ENCODE measurements at regions not wholly inside any gene's neighbourhood (a gene's known extent, or its start where the extent isn't known, plus 50 kb on each side); places are given as distances from the start of the nearest gene placed in this dataset.
"Not testable (repeated sequence)": the region's sequence is repeated elsewhere in the genome, so short reads cannot be mapped to it uniquely, and the experiment has no call there.

DNA sequence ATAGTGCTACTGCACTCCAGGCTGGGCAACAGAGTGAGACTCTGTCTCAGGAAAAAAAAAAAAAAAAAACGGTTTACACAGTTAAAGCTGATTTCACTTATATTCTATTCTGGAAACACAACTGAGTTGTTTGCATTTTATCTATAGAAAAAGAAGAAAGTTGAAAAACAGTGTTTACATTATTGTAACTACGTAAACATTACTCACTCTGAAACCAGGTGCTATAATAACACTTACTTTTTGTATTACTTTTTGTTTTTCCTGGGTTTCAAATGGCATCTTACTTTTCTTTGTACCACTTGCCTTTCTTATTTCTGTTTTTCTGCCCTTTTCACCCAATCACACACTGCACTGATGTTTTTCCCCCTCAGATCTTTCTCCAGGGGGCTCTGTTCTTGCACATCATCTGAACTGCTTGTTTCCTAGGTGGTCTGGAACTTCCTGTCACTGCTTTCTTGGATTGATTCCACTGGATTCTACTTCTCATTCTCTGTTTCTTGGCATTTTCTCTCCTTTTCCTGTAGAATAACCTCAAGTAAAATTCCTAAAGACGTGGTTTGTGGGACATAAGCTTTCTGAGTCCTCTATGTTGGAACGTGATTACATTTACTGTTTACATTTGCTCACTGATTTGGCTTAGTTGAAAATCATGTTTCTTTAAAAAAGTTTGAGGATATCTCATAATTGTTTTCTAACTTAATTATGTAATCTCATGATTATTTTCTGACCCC is 142.1 kb downstream of the HS3ST3B1 start:
- DNase-seq (ENCODE audit: low read depth in 6 of 9, low spot score in 9 of 9), result peak in 1 of 9 donors; percentile 30
- 91% methylated on average over 4 of the region's 4 CpGs for WGBS
- Histone ChIP-seq H3K27me3 (ENCODE audit: control insufficient read depth in 2 of 2, insufficient read depth in 1 of 2, low read length in 1 of 2) (no peaks in the 10 kb centered on the region), H3K36me3 (ENCODE audit: control insufficient read depth in 2 of 2, insufficient read depth in 2 of 2, low read length in 1 of 2) (no peaks in the 10 kb centered on the region), H3K9me3 (ENCODE audit: control insufficient read depth in 2 of 2, insufficient read depth in 1 of 2, low read length in 1 of 2) (no peaks in the 10 kb centered on the region), H3K4me1 (ENCODE audit: control insufficient read depth in 2 of 2, insufficient read depth in 2 of 2, low read length in 2 of 2) (peaks cover 10 to 13% of the 10 kb centered on the region in 2 donors), H3K4me3 (ENCODE audit: low read length in 2 of 2) (no peak overlapping the region), H3K27ac (ENCODE audit: low read depth in 1 of 2, low read length in 1 of 2) (peak overlapping the region in 1 of 2 donors; percentile 41)

DNA sequence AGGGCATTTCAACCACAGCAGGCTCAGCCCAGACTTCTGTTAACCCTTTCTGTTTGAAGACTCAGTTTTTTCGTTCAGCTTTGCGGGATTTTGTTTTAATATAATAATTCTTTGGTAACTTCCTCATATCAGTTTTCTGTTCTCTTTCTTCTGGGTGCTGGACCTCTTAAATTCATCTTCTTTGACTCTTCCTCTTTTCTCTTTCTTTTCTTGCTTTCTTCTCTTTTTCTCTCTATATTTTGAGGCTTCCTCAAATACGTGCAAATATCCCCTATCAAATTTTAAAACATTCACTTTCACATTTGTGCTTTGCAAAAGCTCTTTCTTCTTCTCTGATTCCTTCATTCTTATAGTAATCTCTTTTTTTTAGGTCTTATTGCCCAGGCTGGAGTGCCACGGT is 136.3 kb downstream of the HS3ST3B1 start:
- no peaks in the 10 kb centered on the region for H3K4me1 ChIP-seq (ENCODE audit: control insufficient read depth in 2 of 2, insufficient read depth in 2 of 2, low read length in 2 of 2)
- H3K27me3 ChIP-seq (ENCODE audit: control insufficient read depth in 2 of 2, insufficient read depth in 1 of 2, low read length in 1 of 2), result no peaks in the 10 kb centered on the region
- H3K4me3 ChIP-seq (ENCODE audit: low read length in 2 of 2), result no peak overlapping the region
- H3K27ac ChIP-seq (ENCODE audit: low read depth in 1 of 2, low read length in 1 of 2), result no peak overlapping the region
- WGBS, result 79% methylated on average over 4 of the region's 4 CpGs
- no peaks in the 10 kb centered on the region for H3K36me3 ChIP-seq (ENCODE audit: control insufficient read depth in 2 of 2, insufficient read depth in 2 of 2, low read length in 1 of 2)
- H3K9me3 ChIP-seq (ENCODE audit: control insufficient read depth in 2 of 2, insufficient read depth in 1 of 2, low read length in 1 of 2), result no peaks in the 10 kb centered on the region
- no peak for DNase-seq (ENCODE audit: low read depth in 6 of 9, low spot score in 9 of 9)

DNA sequence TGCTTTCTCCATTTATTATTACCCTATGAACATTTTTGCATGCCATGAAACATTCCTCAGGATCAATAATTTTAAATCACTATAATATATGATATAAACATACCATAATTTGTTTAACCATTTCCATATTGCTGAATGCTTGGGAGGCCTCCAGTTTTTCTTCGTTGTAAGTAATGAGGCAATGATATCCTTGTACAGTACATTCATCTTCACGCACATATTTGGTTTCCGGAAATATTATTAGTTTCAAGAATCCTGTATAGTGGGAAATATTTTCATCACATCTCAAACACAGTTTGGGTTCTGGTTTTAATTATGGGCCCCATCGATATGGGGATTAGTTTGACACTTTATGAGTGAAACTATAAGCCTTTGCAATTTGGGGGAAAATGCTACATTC is 135.4 kb downstream of the HS3ST3B1 start:
- H3K27ac ChIP-seq (ENCODE audit: low read depth in 1 of 2, low read length in 1 of 2), result no peak overlapping the region
- WGBS, result 96% methylated on average over 4 of the region's 4 CpGs
- no peak overlapping the region for H3K4me3 ChIP-seq (ENCODE audit: low read length in 2 of 2)
- H3K36me3 ChIP-seq (ENCODE audit: control insufficient read depth in 2 of 2, insufficient read depth in 2 of 2, low read length in 1 of 2), result no peaks in the 10 kb centered on the region
- no peak for DNase-seq (ENCODE audit: low read depth in 6 of 9, low spot score in 9 of 9)
- no peaks in the 10 kb centered on the region for H3K27me3 ChIP-seq (ENCODE audit: control insufficient read depth in 2 of 2, insufficient read depth in 1 of 2, low read length in 1 of 2)
- no peaks in the 10 kb centered on the region for H3K4me1 ChIP-seq (ENCODE audit: control insufficient read depth in 2 of 2, insufficient read depth in 2 of 2, low read length in 2 of 2)
- H3K9me3 ChIP-seq (ENCODE audit: control insufficient read depth in 2 of 2, insufficient read depth in 1 of 2, low read length in 1 of 2), result no peaks in the 10 kb centered on the region

DNA sequence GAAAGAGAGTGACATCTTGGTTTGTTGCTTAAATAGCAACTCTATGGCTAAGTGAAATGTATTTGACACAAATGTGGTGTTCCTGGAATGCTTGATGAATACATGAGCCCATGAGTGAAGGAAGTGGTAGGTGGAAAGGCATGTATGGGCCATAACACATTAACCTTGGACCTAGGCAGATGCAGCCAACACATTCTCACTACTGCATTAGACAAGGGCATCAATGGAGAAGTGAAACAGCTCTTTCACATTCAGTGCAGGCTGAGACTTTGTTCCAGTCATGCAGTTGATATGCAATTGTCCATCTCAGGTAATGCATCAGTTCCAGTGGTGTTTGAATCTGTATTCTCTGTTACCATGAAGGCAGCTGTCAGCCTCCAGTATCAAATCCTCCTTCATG is 133.6 kb downstream of the HS3ST3B1 start:
- peaks cover 0 to 5% of the 10 kb centered on the region in 2 donors for H3K4me1 ChIP-seq (ENCODE audit: control insufficient read depth in 2 of 2, insufficient read depth in 2 of 2, low read length in 2 of 2)
- no peaks in the 10 kb centered on the region for H3K36me3 ChIP-seq (ENCODE audit: control insufficient read depth in 2 of 2, insufficient read depth in 2 of 2, low read length in 1 of 2)
- H3K9me3 ChIP-seq (ENCODE audit: control insufficient read depth in 2 of 2, insufficient read depth in 1 of 2, low read length in 1 of 2), result no peaks in the 10 kb centered on the region
- no peak overlapping the region for H3K27ac ChIP-seq (ENCODE audit: low read depth in 1 of 2, low read length in 1 of 2)
- no peak overlapping the region for H3K4me3 ChIP-seq (ENCODE audit: low read length in 2 of 2)
- no peak for DNase-seq (ENCODE audit: low read depth in 6 of 9, low spot score in 9 of 9)
- H3K27me3 ChIP-seq (ENCODE audit: control insufficient read depth in 2 of 2, insufficient read depth in 1 of 2, low read length in 1 of 2), result no peaks in the 10 kb centered on the region

DNA sequence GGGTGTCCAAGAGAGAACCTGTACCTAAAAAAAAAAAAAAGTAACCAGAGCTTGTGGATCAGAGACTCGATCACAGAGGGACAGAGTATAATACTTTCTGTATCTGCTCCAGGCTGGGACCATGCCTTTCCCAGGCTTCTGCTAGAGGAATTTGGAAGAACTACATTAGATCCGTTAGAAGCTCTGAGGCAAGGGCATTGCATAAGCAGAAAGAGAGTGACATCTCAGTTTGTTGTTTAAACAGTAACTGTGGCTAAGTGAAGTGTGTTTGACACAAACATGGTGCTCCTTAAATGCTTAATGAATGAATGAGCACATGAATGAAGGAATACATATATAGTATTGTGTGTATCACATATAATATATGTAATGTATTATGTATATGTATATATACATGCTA is 131.2 kb downstream of the HS3ST3B1 start:
- Histone ChIP-seq H3K36me3 (ENCODE audit: control insufficient read depth in 2 of 2, insufficient read depth in 2 of 2, low read length in 1 of 2) (no peaks in the 10 kb centered on the region), H3K27me3 (ENCODE audit: control insufficient read depth in 2 of 2, insufficient read depth in 1 of 2, low read length in 1 of 2) (no peaks in the 10 kb centered on the region), H3K27ac (ENCODE audit: low read depth in 1 of 2, low read length in 1 of 2) (no peak overlapping the region), H3K9me3 (ENCODE audit: control insufficient read depth in 2 of 2, insufficient read depth in 1 of 2, low read length in 1 of 2) (no peaks in the 10 kb centered on the region), H3K4me3 (ENCODE audit: low read length in 2 of 2) (no peak overlapping the region), H3K4me1 (ENCODE audit: control insufficient read depth in 2 of 2, insufficient read depth in 2 of 2, low read length in 2 of 2) (peaks cover 20 to 29% of the 10 kb centered on the region in 2 donors)
- DNase-seq (ENCODE audit: low read depth in 6 of 9, low spot score in 9 of 9), result no peak
- 96% methylated on average over 2 of the region's 2 CpGs for WGBS

DNA sequence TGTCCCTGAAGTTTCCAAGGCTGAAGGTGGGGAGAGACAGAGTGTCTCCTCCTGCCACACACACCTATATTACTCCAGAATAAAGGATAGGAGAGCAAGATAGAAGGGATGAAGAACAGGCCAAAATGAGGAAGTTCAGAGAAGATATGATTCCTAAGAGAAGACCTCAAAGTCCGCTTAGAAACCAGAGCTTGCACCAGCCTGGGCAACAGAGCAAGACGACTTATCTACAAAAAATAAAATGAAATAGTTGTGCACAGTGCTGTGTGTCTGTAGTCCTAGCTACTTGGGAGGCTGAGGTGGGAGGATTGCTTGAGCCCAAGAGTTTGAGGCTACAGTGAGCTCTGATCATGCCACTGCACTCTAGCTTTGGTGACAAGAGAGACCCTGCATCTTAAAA is 128.2 kb downstream of the HS3ST3B1 start:
- WGBS, result 51% methylated on average over 2 of the region's 2 CpGs
- DNase-seq (ENCODE audit: low read depth in 6 of 9, low spot score in 9 of 9), result peak in 1 of 9 donors; percentile 12
- Histone ChIP-seq H3K27me3 (ENCODE audit: control insufficient read depth in 2 of 2, insufficient read depth in 1 of 2, low read length in 1 of 2) (no peaks in the 10 kb centered on the region), H3K36me3 (ENCODE audit: control insufficient read depth in 2 of 2, insufficient read depth in 2 of 2, low read length in 1 of 2) (no peaks in the 10 kb centered on the region), H3K4me3 (ENCODE audit: low read length in 2 of 2) (peak overlapping the region; percentile 41 to 48), H3K4me1 (ENCODE audit: control insufficient read depth in 2 of 2, insufficient read depth in 2 of 2, low read length in 2 of 2) (peaks cover 27 to 39% of the 10 kb centered on the region in 2 donors), H3K27ac (ENCODE audit: low read depth in 1 of 2, low read length in 1 of 2) (peak overlapping the region; percentile 96 to 97), H3K9me3 (ENCODE audit: control insufficient read depth in 2 of 2, insufficient read depth in 1 of 2, low read length in 1 of 2) (no peaks in the 10 kb centered on the region)

DNA sequence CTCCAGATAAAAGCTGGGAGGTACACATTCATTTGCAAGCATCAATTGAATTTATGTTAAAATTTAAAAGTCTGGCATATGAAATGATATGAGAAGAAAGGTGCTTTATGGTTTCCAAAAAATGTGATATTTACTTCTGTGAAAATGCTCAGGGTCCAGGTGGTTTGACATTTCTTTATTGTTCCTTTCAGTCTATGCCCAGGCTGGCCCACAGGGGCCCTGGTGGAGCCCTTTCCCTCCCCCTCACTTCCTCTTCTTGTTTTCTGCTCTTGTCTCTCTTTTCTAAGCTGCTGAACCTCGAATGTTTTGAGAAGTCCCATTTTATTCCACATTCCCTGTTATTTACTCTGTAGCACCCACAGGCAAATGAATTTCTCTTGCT is 127.8 kb downstream of the HS3ST3B1 start:
- DNase-seq (ENCODE audit: low read depth in 6 of 9, low spot score in 9 of 9), result peak in 7 of 9 donors; percentile 48 to 87 (median 61)
- H3K9me3 ChIP-seq (ENCODE audit: control insufficient read depth in 2 of 2, insufficient read depth in 1 of 2, low read length in 1 of 2), result no peaks in the 10 kb centered on the region
- peaks cover 27 to 39% of the 10 kb centered on the region in 2 donors for H3K4me1 ChIP-seq (ENCODE audit: control insufficient read depth in 2 of 2, insufficient read depth in 2 of 2, low read length in 2 of 2)
- no peaks in the 10 kb centered on the region for H3K36me3 ChIP-seq (ENCODE audit: control insufficient read depth in 2 of 2, insufficient read depth in 2 of 2, low read length in 1 of 2)
- peak overlapping the region; percentile 41 to 48 for H3K4me3 ChIP-seq (ENCODE audit: low read length in 2 of 2)
- H3K27me3 ChIP-seq (ENCODE audit: control insufficient read depth in 2 of 2, insufficient read depth in 1 of 2, low read length in 1 of 2), result no peaks in the 10 kb centered on the region
- 4% methylated on average over 1 of the region's 1 CpG for WGBS
- peak overlapping the region; percentile 96 to 97 for H3K27ac ChIP-seq (ENCODE audit: low read depth in 1 of 2, low read length in 1 of 2)

DNA sequence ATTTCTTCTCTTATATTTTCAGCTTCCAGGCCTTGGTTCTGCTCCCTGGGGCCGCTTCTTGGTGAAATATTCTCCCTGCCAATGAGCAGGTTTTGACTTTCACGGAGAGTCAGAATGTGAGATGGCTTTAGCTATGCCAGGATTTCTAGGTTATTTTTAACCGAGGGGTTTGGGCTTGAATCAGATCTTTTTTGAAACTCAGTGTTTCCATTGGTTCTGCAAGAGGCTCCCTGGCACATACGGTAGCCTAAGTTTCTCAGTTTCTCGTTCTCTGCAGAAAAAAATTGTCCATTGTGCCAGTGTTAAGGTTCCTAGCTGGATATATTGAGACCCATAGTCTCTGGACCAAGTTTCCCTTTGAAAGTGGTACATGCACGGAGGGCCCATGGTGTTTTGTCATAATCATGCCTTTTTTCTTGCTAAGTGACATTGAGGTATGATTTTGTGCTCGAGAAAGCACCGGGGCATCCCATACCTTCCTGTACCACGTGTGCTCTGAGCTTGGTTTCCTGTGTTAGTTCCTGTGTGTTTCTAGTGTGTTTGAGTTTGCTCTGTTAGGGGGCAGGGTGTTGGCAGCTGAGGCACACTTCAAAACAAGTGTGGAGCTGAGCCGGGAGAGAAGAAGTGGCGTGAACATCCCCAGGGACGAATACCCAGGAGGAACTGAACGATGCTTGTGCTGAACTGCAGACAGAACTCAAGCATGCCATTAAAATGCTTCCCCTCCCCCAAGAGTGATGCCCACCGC is 127.2 kb downstream of the HS3ST3B1 start:
- peak overlapping the region; percentile 96 to 97 for H3K27ac ChIP-seq (ENCODE audit: low read depth in 1 of 2, low read length in 1 of 2)
- peak; percentile 67 to 93 (median 78) for DNase-seq (ENCODE audit: low read depth in 6 of 9, low spot score in 9 of 9)
- H3K27me3 ChIP-seq (ENCODE audit: control insufficient read depth in 2 of 2, insufficient read depth in 1 of 2, low read length in 1 of 2), result no peaks in the 10 kb centered on the region
- peak overlapping the region; percentile 41 to 48 for H3K4me3 ChIP-seq (ENCODE audit: low read length in 2 of 2)
- H3K4me1 ChIP-seq (ENCODE audit: control insufficient read depth in 2 of 2, insufficient read depth in 2 of 2, low read length in 2 of 2), result peaks cover 27 to 39% of the 10 kb centered on the region in 2 donors
- WGBS, result 20% methylated on average over 14 of the region's 14 CpGs
- no peaks in the 10 kb centered on the region for H3K36me3 ChIP-seq (ENCODE audit: control insufficient read depth in 2 of 2, insufficient read depth in 2 of 2, low read length in 1 of 2)
- H3K9me3 ChIP-seq (ENCODE audit: control insufficient read depth in 2 of 2, insufficient read depth in 1 of 2, low read length in 1 of 2), result no peaks in the 10 kb centered on the region

DNA sequence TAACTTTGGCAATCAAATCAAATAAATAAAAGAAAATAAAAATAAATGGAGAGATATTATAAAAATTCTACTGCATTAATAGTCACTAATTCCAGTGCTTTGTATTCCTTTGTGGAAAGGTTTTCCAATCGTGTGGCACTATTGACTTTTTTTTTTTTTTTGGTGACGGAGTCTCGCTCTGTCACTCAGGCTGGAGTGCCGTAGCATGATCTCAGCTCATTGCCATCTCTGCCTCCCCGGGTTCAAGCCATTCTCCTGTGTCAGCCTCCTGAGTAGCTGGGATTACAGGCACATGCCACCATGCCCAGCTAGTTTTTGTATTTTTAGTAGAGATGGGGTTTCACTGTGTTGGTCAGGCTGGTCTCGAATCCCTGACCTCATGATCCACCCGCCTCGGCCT is 122.3 kb downstream of the HS3ST3B1 start:
- WGBS, result 98% methylated on average over 8 of the region's 8 CpGs
- not testable (repeated sequence) for H3K36me3 ChIP-seq (ENCODE audit: control insufficient read depth in 2 of 2, insufficient read depth in 2 of 2, low read length in 1 of 2); DNase-seq (ENCODE audit: low read depth in 6 of 9, low spot score in 9 of 9)

More for the DNA sequence above, 122.3 kb downstream of the HS3ST3B1 start:
- H3K9me3 ChIP-seq (ENCODE audit: control insufficient read depth in 2 of 2, insufficient read depth in 1 of 2, low read length in 1 of 2); H3K27ac ChIP-seq (ENCODE audit: low read depth in 1 of 2, low read length in 1 of 2); H3K4me3 ChIP-seq (ENCODE audit: low read length in 2 of 2); H3K27me3 ChIP-seq (ENCODE audit: control insufficient read depth in 2 of 2, insufficient read depth in 1 of 2, low read length in 1 of 2): not testable (repeated sequence)
- peaks cover 18 to 21% of the 10 kb centered on the region in 2 donors for H3K4me1 ChIP-seq (ENCODE audit: control insufficient read depth in 2 of 2, insufficient read depth in 2 of 2, low read length in 2 of 2)

All from thymus (tissue), 11 donors.